ENCODE measurements at regions not wholly inside any gene's neighbourhood (a gene's known extent, or its start where the extent isn't known, plus 50 kb on each side); places are given as distances from the start of the nearest gene placed in this dataset.

DNA sequence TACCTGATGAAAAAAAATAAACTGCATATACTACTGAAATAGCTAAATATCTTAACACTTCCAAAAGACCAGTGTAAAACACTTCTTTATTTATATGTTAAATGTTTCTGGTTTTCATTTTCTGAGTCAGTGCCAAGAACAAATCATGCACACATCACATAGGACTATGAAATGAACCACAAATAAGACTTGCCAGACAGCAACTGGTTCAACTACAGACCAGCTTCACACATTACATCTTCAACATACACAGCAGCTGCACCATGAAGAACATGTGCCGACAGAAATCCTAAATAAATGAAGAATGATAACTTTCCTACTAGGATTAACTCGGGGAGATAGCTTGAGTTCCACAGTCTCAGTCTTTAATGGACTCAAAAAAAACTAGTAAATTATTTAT lies 168.3 kb upstream of the STXBP5 start:
- no peak overlapping the region for H3K4me3 ChIP-seq (ENCODE audit: low read depth, low read length)
- TF ChIP-seq, protein P1, sequence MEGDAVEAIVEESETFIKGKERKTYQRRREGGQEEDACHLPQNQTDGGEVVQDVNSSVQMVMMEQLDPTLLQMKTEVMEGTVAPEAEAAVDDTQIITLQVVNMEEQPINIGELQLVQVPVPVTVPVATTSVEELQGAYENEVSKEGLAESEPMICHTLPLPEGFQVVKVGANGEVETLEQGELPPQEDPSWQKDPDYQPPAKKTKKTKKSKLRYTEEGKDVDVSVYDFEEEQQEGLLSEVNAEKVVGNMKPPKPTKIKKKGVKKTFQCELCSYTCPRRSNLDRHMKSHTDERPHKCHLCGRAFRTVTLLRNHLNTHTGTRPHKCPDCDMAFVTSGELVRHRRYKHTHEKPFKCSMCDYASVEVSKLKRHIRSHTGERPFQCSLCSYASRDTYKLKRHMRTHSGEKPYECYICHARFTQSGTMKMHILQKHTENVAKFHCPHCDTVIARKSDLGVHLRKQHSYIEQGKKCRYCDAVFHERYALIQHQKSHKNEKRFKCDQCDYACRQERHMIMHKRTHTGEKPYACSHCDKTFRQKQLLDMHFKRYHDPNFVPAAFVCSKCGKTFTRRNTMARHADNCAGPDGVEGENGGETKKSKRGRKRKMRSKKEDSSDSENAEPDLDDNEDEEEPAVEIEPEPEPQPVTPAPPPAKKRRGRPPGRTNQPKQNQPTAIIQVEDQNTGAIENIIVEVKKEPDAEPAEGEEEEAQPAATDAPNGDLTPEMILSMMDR (IDR thresholded peaks at IDR 0.05; ENCODE audit: low read depth, low read length) = no peak

DNA sequence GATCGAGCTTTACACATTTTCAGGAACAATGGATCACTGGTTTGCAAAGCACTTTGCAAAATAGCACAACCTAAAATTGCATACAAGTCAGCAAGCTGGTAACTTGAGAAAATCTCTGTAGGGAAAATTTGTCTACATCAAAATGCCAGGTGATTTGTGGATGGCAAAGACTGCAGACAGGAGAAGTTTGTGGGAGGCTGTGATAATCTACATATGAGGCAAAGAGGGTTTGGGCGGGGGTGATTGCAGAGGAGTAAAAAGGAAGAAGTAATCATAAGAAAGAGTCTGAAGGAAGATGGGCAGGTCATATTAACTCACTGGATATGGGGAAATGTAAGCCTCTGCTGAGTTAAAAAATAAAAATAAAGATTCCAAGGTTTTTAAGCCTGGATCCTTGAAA lies 166.3 kb upstream of the STXBP5 start:
- H3K4me3 ChIP-seq (ENCODE audit: low read depth, low read length) = no peak overlapping the region
- TF ChIP-seq, protein P1 (IDR thresholded peaks at IDR 0.05; ENCODE audit: low read depth, low read length) = no peak

DNA sequence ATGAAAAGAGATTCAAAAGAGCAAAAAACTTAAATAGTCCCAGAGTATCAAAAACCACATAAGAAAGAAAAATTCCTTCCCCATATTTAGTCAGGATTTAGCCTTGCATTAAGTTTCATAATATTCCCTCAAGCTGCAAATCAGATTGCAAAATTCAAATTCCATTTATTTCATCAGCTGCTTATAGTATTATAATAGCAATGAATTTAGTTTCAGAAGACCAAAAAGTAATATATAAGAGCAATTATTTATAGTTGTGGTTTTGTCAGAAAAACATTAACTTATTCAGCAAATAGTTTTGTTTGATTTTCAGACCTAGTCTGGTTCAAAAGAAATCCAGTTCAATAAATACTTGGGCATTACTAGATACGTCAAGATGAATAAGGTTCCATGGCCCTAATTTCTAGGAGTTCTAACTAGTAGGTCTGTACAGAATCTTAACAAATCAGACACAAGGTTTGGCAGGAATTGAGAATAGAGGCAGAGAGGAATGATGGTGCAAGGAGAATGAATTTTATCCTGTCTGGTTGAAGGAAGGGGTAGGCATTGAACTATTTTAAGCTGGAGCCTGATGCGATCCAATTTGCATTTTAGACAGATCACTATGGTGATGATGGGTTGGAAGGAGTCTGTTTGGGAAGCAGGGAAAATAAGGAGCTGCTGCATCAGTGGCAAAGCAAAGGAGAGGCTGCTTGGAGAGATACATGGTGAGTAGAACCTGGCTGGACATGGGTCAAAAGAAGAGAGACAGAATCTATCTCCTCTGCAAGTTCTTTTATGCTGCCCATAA lies 163.9 kb upstream of the STXBP5 start:
- no peak overlapping the region for H3K4me3 ChIP-seq (ENCODE audit: low read depth, low read length)
- TF ChIP-seq, protein P1 (IDR thresholded peaks at IDR 0.05; ENCODE audit: low read depth, low read length) = no peak

DNA sequence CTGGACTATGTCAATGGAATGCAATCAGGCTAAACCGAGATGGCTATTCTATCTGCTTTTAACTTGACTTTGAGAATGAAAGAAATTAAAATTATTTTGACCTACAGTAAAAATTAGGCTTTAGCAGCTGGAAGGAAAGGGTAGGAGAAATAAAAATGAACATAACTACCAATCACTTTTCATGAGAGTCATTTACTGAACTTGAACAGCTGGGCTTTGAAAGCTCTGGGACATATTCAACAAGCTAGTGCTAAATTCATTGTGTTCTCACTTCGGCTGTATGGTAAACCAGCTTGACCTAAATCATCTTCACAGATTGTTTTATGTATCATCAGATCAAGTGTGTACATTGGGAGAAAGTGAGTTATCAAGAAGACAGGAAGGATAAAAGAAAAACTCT lies 161.5 kb upstream of the STXBP5 start:
- no peak overlapping the region for H3K4me3 ChIP-seq (ENCODE audit: low read depth, low read length)
- TF ChIP-seq, protein P1 (IDR thresholded peaks at IDR 0.05; ENCODE audit: low read depth, low read length) = no peak

DNA sequence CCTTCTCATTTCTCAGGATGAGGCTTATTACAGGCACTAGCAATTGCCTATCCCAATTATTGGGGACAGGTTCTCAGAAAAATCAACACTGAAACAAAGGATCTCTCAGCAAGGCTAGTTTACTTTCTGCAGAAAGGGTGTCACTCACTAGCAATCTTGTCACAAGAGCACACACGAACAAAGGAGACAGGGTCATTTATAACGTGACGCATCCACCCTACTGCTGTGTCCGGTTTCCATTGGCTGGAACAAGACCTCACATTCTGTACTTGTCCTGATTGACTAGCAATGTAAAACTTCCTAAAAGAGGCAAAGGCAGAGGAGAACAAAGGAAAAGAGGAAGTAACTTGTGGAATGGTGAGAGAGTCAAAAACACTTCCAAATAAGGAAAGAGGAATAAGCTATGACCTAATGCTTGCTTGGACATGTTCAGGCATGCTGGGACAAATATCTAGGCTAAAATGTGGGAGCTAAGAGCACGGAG lies 160.2 kb upstream of the STXBP5 start:
- H3K4me3 ChIP-seq (ENCODE audit: low read depth, low read length) = no peak overlapping the region
- TF ChIP-seq, protein P1 (IDR thresholded peaks at IDR 0.05; ENCODE audit: low read depth, low read length) = no peak

DNA sequence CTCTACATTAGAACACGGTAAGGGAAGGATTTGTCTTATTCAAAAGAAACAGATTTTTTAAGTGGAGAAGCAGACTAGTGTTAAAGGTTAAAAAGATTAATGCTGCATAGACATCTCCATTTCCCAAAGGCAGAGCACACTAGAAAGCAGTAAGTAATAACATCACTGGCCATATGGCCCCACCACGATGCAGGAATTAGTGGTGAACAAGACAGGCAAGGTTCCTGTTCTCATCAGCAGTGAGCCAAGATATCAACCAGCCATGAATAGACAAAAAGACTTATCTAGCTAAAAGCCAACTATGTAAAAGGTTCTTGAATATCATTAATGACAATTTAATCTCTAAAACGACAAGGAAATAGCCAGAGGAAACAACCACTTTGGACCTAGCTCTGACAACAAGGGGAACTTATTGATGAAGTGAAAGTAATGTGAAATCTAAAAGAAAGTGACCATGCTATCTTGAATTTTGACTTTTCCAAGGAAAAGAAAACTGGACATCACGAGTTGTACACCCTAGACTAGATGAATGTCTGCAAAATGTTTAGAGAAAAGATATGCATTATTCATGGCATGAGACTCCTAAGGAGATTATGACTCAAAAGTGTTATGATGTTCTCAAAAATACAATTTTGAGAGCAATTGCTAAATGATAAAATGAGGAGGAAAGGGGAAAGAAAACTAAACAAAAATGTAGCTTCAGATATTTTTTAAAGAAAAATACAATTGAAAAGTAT lies 157.9 kb upstream of the STXBP5 start:
- TF ChIP-seq, protein P1 (IDR thresholded peaks at IDR 0.05; ENCODE audit: low read depth, low read length) = no peak

DNA sequence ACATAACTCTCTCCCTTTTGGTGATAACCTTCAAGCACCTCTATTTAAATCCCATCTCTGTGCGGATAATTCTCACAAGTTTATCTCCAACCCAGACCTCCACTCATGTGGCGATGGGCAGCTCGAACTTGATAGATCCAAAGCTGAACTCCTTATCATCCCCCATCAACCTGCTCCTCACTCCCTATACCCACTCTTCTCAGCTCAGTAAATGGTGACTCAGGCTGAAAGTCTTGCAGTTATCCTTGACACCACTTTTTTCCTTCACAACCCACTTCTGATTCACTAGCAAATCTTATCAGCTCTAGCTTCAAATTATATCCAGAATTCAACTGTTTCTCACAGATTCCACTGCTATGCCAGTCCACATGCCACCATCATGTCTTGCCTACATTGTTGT lies 155.3 kb upstream of the STXBP5 start:
- no peak overlapping the region for H3K4me3 ChIP-seq (ENCODE audit: low read depth, low read length)
- TF ChIP-seq, protein P1 (IDR thresholded peaks at IDR 0.05; ENCODE audit: low read depth, low read length) = no peak

More for the DNA sequence above, 157.9 kb upstream of the STXBP5 start:
- no peak overlapping the region for H3K4me3 ChIP-seq (ENCODE audit: low read depth, low read length)

Measured in WI38 (cell line).